ENCODE measurements at regions not wholly inside any gene's neighbourhood (a gene's known extent, or its start where the extent isn't known, plus 50 kb on each side); places are given as distances from the start of the nearest gene placed in this dataset.

GRCh38 chr7:124536156-124536762 is 229.3 kb downstream of the GPR37 start:
- no peaks in the 10 kb centered on the region for H3K4me1 ChIP-seq (replicated peaks in 1 of 2)
- no peak overlapping the region for H3K4me3 ChIP-seq
- ATAC-seq (replicated peaks in 6 of 8) = peak in 1 of 8 experiments; percentile 28
- H3K27ac ChIP-seq = no peak overlapping the region
- in situ Hi-C loops (cut with MboI; ENCODE audit: low pct_unique_long_range_greater_than_20kb in 2 of 9, low sequenced_read_pairs in 9 of 9, unreplicated experiment in 9 of 9) = no loop called here
- WGBS, 10 experiments = 5 to 92% (median 73%) methylated on average over 2 to 3 of the region's 3 CpGs

- in situ Hi-C loops (cut with MboI; ENCODE audit: low pct_unique_long_range_greater_than_20kb in 2 of 9, low sequenced_read_pairs in 9 of 9, unreplicated experiment in 9 of 9) = no loop called here
- ATAC-seq (replicated peaks in 6 of 8) = no peak
- H3K4me3 ChIP-seq = no peak overlapping the region
- no peak overlapping the region for H3K27ac ChIP-seq
- no peaks in the 10 kb centered on the region for H3K4me1 ChIP-seq (replicated peaks in 1 of 2)
These were observed 233.4 kb downstream of the GPR37 start for GRCh38 chr7:124532166-124532565.

- no peaks in the 10 kb centered on the region for H3K4me1 ChIP-seq (replicated peaks in 1 of 2)
- in situ Hi-C loops (cut with MboI; ENCODE audit: low pct_unique_long_range_greater_than_20kb in 2 of 9, low sequenced_read_pairs in 9 of 9, unreplicated experiment in 9 of 9) = no loop called here
- no peak overlapping the region for H3K4me3 ChIP-seq
- H3K27ac ChIP-seq = no peak overlapping the region
- ATAC-seq (replicated peaks in 6 of 8) = no peak
These were observed 248.7 kb downstream of the GPR37 start for GRCh38 chr7:124516911-124517310.

GRCh38 chr7:124515106-124515830 is 250.3 kb downstream of the GPR37 start:
- H3K4me3 ChIP-seq = no peak overlapping the region
- in situ Hi-C loops (cut with MboI; ENCODE audit: low pct_unique_long_range_greater_than_20kb in 2 of 9, low sequenced_read_pairs in 9 of 9, unreplicated experiment in 9 of 9) = no loop called here

GRCh38 chr7:124514471-124514870 is 251.1 kb downstream of the GPR37 start:
- H3K4me1 ChIP-seq (replicated peaks in 1 of 2) = no peaks in the 10 kb centered on the region
- in situ Hi-C loops (cut with MboI; ENCODE audit: low pct_unique_long_range_greater_than_20kb in 2 of 9, low sequenced_read_pairs in 9 of 9, unreplicated experiment in 9 of 9) = no loop called here
- peak in 1 of 8 experiments; percentile 32 for ATAC-seq (replicated peaks in 6 of 8)
- no peak overlapping the region for H3K4me3 ChIP-seq
- 0 to 100% (median 75%) methylated on average over 1 to 2 of the region's 2 CpGs; no CpG with 5 or more reads in 2 of the 10 experiments for WGBS, 10 experiments
- no peak overlapping the region for H3K27ac ChIP-seq

More at GRCh38 chr7:124515106-124515830, 250.3 kb downstream of the GPR37 start:
- 0 to 100% (median 67%) methylated on average over 1 to 4 of the region's 4 CpGs; no CpG with 5 or more reads in 1 of the 10 experiments for WGBS, 10 experiments
- no peak overlapping the region for H3K27ac ChIP-seq
- no peak for ATAC-seq (replicated peaks in 6 of 8)
- H3K4me1 ChIP-seq (replicated peaks in 1 of 2) = no peaks in the 10 kb centered on the region

- Histone ChIP-seq H3K4me1 (replicated peaks in 1 of 2) (no peaks in the 10 kb centered on the region), H3K4me3 (no peak overlapping the region), H3K27ac (no peak overlapping the region)
- WGBS, 10 experiments = 0 to 93% (median 64%) methylated on average over 1 to 3 of the region's 3 CpGs
- in situ Hi-C loops (cut with MboI; ENCODE audit: low pct_unique_long_range_greater_than_20kb in 2 of 9, low sequenced_read_pairs in 9 of 9, unreplicated experiment in 9 of 9) = no loop called here
- no peak for ATAC-seq (replicated peaks in 6 of 8)
These were observed 268.4 kb downstream of the GPR37 start for GRCh38 chr7:124497176-124497575.

- in situ Hi-C loops (cut with MboI; ENCODE audit: low pct_unique_long_range_greater_than_20kb in 2 of 9, low sequenced_read_pairs in 9 of 9, unreplicated experiment in 9 of 9) = no loop called here
- WGBS, 10 experiments = 0 to 56% (median 8%) methylated on average over 1 to 3 of the region's 3 CpGs; no CpG with 5 or more reads in 1 of the 10 experiments
- Histone ChIP-seq H3K4me1 (replicated peaks in 1 of 2) (peaks cover 0 to 11% of the 10 kb centered on the region in 2 donors), H3K27ac (no peak overlapping the region), H3K4me3 (no peak overlapping the region)
- ATAC-seq (replicated peaks in 6 of 8) = peak in 3 of 8 experiments; percentile 73 to 99 (median 79)
These were observed 275.7 kb downstream of the GPR37 start for GRCh38 chr7:124489925-124490324.

- peaks cover 0 to 11% of the 10 kb centered on the region in 2 donors for H3K4me1 ChIP-seq (replicated peaks in 1 of 2)
- no peak overlapping the region for H3K27ac ChIP-seq
- ATAC-seq (replicated peaks in 6 of 8) = no peak
- in situ Hi-C loops (cut with MboI; ENCODE audit: low pct_unique_long_range_greater_than_20kb in 2 of 9, low sequenced_read_pairs in 9 of 9, unreplicated experiment in 9 of 9) = no loop called here
- no peak overlapping the region for H3K4me3 ChIP-seq
- 0 to 100% (median 81%) methylated on average over 1 to 5 of the region's 5 CpGs; no CpG with 5 or more reads in 1 of the 10 experiments for WGBS, 10 experiments
These were observed 276.3 kb downstream of the GPR37 start for GRCh38 chr7:124489082-124489819.

GRCh38 chr7:124482229-124482628 is 283.4 kb downstream of the GPR37 start:
- Histone ChIP-seq H3K4me3 (no peak overlapping the region), H3K4me1 (replicated peaks in 1 of 2) (peaks cover 0 to 2% of the 10 kb centered on the region in 2 donors), H3K27ac (no peak overlapping the region)
- no peak for ATAC-seq (replicated peaks in 6 of 8)
- 0 to 100% (median 88%) methylated on average over 1 to 2 of the region's 2 CpGs; no CpG with 5 or more reads in 2 of the 10 experiments for WGBS, 10 experiments
- in situ Hi-C loops (cut with MboI; ENCODE audit: low pct_unique_long_range_greater_than_20kb in 2 of 9, low sequenced_read_pairs in 9 of 9, unreplicated experiment in 9 of 9) = no loop called here

- ATAC-seq (replicated peaks in 6 of 8) = no peak
- Histone ChIP-seq H3K4me3 (no peak overlapping the region), H3K27ac (no peak overlapping the region), H3K4me1 (replicated peaks in 1 of 2) (peaks cover 0 to 2% of the 10 kb centered on the region in 2 donors)
- in situ Hi-C loops (cut with MboI; ENCODE audit: low pct_unique_long_range_greater_than_20kb in 2 of 9, low sequenced_read_pairs in 9 of 9, unreplicated experiment in 9 of 9) = no loop called here
- 60 to 96% (median 82%) methylated on average over 2 to 8 of the region's 23 CpGs; no CpG with 5 or more reads in 6 of the 10 experiments for WGBS, 10 experiments
These were observed 284.7 kb downstream of the GPR37 start for GRCh38 chr7:124480821-124481290.

- H3K4me3 ChIP-seq = no peak overlapping the region
- in situ Hi-C loops (cut with MboI; ENCODE audit: low pct_unique_long_range_greater_than_20kb in 2 of 9, low sequenced_read_pairs in 9 of 9, unreplicated experiment in 9 of 9) = no loop called here
- no peak overlapping the region for H3K27ac ChIP-seq
- 0 to 94% (median 40%) methylated on average over 1 to 21 of the region's 24 CpGs; no CpG with 5 or more reads in 3 of the 10 experiments for WGBS, 10 experiments
- ATAC-seq (replicated peaks in 6 of 8) = no peak
- H3K4me1 ChIP-seq (replicated peaks in 1 of 2) = no peaks in the 10 kb centered on the region
These were observed 285.4 kb downstream of the GPR37 start for GRCh38 chr7:124480036-124480820.

- Histone ChIP-seq H3K4me1 (replicated peaks in 1 of 2) (no peaks in the 10 kb centered on the region), H3K4me3 (no peak overlapping the region), H3K27ac (no peak overlapping the region)
- ATAC-seq (replicated peaks in 6 of 8) = peak in 1 of 8 experiments; percentile 19
- 0 to 100% (median 58%) methylated on average over 1 of the region's 1 CpG for WGBS, 10 experiments
- in situ Hi-C loops (cut with MboI; ENCODE audit: low pct_unique_long_range_greater_than_20kb in 2 of 9, low sequenced_read_pairs in 9 of 9, unreplicated experiment in 9 of 9) = no loop called here
These were observed 303.3 kb downstream of the GPR37 start for GRCh38 chr7:124462249-124462648.
